ENCODE measurements at regions not wholly inside any gene's neighbourhood (a gene's known extent, or its start where the extent isn't known, plus 50 kb on each side); places are given as distances from the start of the nearest gene placed in this dataset.

- Histone ChIP-seq H3K27me3 (no peaks in the 10 kb centered on the region), H3K4me3 (no peak overlapping the region), H3K9me3 (replicated peaks in 1 of 3) (no peaks in the 10 kb centered on the region), H3K36me3 (replicated peaks in 1 of 2) (no peaks in the 10 kb centered on the region), H3K27ac (peak overlapping the region in 1 of 5 donors; percentile 8), H3K4me1 (replicated peaks in 1 of 2) (peaks cover 5 to 11% of the 10 kb centered on the region in 2 donors)
- intact Hi-C loops (cut with DNase I), result no loop called here
- no peak for DNase-seq
- 30 to 37% (median 34%) methylated on average over 4 of the region's 4 CpGs for WGBS, 4 donors
- no peak for TF ChIP-seq POLR2A (IDR thresholded peaks at IDR 0.05)
- TF ChIP-seq, protein P1, sequence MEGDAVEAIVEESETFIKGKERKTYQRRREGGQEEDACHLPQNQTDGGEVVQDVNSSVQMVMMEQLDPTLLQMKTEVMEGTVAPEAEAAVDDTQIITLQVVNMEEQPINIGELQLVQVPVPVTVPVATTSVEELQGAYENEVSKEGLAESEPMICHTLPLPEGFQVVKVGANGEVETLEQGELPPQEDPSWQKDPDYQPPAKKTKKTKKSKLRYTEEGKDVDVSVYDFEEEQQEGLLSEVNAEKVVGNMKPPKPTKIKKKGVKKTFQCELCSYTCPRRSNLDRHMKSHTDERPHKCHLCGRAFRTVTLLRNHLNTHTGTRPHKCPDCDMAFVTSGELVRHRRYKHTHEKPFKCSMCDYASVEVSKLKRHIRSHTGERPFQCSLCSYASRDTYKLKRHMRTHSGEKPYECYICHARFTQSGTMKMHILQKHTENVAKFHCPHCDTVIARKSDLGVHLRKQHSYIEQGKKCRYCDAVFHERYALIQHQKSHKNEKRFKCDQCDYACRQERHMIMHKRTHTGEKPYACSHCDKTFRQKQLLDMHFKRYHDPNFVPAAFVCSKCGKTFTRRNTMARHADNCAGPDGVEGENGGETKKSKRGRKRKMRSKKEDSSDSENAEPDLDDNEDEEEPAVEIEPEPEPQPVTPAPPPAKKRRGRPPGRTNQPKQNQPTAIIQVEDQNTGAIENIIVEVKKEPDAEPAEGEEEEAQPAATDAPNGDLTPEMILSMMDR (IDR thresholded peaks at IDR 0.05), result no peak
These were observed 329.6 kb upstream of the NPVF start for GRCh38 chr7:25557930-25558329.

- Histone ChIP-seq H3K27ac (no peak overlapping the region), H3K36me3 (replicated peaks in 1 of 2) (no peaks in the 10 kb centered on the region), H3K27me3 (no peaks in the 10 kb centered on the region), H3K4me3 (no peak overlapping the region), H3K9me3 (replicated peaks in 1 of 3) (no peaks in the 10 kb centered on the region), H3K4me1 (replicated peaks in 1 of 2) (peaks cover 5 to 11% of the 10 kb centered on the region in 2 donors)
- no peak for DNase-seq
- 97 to 99% (median 97%) methylated on average over 3 of the region's 3 CpGs for WGBS, 4 donors
- TF ChIP-seq, protein P1 (IDR thresholded peaks at IDR 0.05), result no peak
- TF ChIP-seq POLR2A (IDR thresholded peaks at IDR 0.05), result no peak
- intact Hi-C loops (cut with DNase I), result no loop called here
These were observed 330.3 kb upstream of the NPVF start for GRCh38 chr7:25558605-25559004.

DNA sequence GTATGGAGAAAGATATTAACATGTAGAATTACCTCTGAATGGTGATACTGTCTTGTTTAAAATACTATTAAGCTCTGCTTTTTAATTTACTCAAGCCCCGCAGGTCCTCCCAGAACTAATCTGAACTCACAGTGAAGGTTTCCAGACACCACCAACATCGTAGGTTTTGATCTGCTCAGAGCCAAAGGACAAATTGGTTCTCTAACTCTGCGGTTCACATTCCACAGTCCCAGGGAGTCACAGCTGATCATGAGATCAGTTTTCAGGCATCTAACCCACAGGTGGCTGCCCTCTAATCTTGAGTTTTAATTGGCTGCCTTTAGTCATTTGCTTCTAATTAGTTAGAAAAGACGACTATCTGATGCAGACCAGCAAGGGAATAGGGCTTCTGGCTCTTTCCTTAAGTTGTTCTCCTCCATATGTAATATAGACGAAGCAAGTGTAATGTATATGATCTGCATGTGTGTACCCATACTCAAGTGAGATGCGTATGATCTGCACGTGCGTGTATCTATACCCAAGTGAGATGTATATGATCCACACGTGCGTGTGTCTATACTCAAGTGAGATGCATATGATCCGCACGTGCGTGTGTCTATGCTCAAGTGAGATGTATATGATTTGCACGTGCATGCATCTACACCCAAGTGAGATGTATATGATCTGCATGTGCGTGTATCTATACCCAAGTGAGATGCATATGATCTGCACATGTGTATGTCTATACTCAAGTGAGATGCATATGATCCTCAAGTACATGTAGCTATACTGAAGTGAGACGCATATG, 331.5 kb upstream of the NPVF start:
- Histone ChIP-seq H3K27ac (no peak overlapping the region), H3K36me3 (replicated peaks in 1 of 2) (no peaks in the 10 kb centered on the region), H3K4me3 (no peak overlapping the region), H3K27me3 (no peaks in the 10 kb centered on the region), H3K9me3 (replicated peaks in 1 of 3) (no peaks in the 10 kb centered on the region), H3K4me1 (replicated peaks in 1 of 2) (peaks cover 5 to 14% of the 10 kb centered on the region in 2 donors)
- 91 to 95% (median 93%) methylated on average over 16 of the region's 16 CpGs for WGBS, 4 donors
- DNase-seq, result no peak
- TF ChIP-seq, protein P1 (IDR thresholded peaks at IDR 0.05), result no peak
- no peak for TF ChIP-seq POLR2A (IDR thresholded peaks at IDR 0.05)
- intact Hi-C loops (cut with DNase I), result loop anchor here in 1 of 2 donors (5.0 kb wide), 1 partner anchor 167 kb away; no protein-coding TSS in a partner anchor

- 57 to 71% (median 70%) methylated on average over 6 of the region's 6 CpGs for WGBS, 4 donors
- Histone ChIP-seq H3K36me3 (replicated peaks in 1 of 2) (no peaks in the 10 kb centered on the region), H3K4me1 (replicated peaks in 1 of 2) (peaks cover 5 to 14% of the 10 kb centered on the region in 2 donors), H3K27me3 (no peaks in the 10 kb centered on the region), H3K27ac (peak overlapping the region in 1 of 5 donors; percentile 18), H3K4me3 (no peak overlapping the region), H3K9me3 (replicated peaks in 1 of 3) (no peaks in the 10 kb centered on the region)
- intact Hi-C loops (cut with DNase I), result loop anchor here in 1 of 2 donors (5.0 kb wide), 1 partner anchor 170 kb away; no protein-coding TSS in a partner anchor
- no peak for TF ChIP-seq POLR2A (IDR thresholded peaks at IDR 0.05)
- TF ChIP-seq, protein P1 (IDR thresholded peaks at IDR 0.05), result no peak
- DNase-seq, result no peak
These were observed 334.4 kb upstream of the NPVF start for GRCh38 chr7:25562673-25563182.

Data from adrenal gland (tissue), 9 donors.